Gastroesophageal sphincter (tissue), 3 donors: ENCODE measurements at regions not wholly inside any gene's neighbourhood (a gene's known extent, or its start where the extent isn't known, plus 50 kb on each side); places are given as distances from the start of the nearest gene placed in this dataset.
"Not testable (repeated sequence)": the region's sequence is repeated elsewhere in the genome, so short reads cannot be mapped to it uniquely, and the experiment has no call there.

Source experiments
- EP300 ChIP-seq: sonication (generic); formaldehyde crosslinking; IDR thresholded peaks from one replicate; pipeline ENCODE4 v1.6.1; 2017; ENCODE audit warnings: antibody characterized with exemption, mild to moderate bottlenecking
- POLR2A ChIP-seq, 2 donors: fragments of 450-650 bp; IDR thresholded peaks; one replicate each; pipeline ENCODE4 v1.6.1; 2017; ENCODE audit warnings: antibody characterized with exemption in 2 of 2, mild to moderate bottlenecking in 2 of 2, moderate library complexity in 1 of 2
- TF ChIP-seq, protein P1 (sequence below), 4 experiments: fragments of 200-600 bp in 2 of 4; fragments of 450-650 bp in 2 of 4; sonication (generic) in 1 of 4; IDR thresholded peaks; one replicate each; pipeline ENCODE4 v1.5.1; 2017 to 2019; ENCODE audit warnings: antibody characterized with exemption in 4 of 4, mild to moderate bottlenecking in 2 of 4, moderate library complexity in 2 of 4

DNA sequence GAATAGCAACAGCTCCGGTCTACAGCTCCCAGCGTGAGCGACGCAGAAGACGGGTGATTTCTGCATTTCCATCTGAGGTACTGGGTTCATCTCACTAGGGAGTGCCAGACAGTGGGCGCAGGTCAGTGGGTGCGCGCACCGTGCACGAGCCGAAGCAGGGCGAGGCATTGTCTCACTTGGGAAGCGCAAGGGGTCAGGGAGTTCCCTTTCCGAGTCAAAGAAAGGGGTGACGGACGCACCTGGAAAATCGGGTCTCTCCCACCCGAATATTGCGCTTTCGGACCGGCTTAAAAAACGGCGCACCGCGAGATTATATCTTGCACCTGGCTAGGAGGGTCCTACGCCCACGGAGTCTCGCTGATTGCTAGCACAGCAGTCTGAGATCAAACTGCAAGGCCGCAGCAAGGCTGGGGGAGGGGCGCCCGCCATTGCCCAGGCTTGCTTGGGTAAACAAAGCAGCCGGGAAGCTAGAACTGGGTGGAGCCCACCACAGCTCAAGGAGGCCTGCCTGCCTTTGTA, 442.3 kb upstream of the NFIA start:
- TF ChIP-seq POLR2A (IDR thresholded peaks at IDR 0.05); EP300: not testable (repeated sequence)
- TF ChIP-seq, protein P1, sequence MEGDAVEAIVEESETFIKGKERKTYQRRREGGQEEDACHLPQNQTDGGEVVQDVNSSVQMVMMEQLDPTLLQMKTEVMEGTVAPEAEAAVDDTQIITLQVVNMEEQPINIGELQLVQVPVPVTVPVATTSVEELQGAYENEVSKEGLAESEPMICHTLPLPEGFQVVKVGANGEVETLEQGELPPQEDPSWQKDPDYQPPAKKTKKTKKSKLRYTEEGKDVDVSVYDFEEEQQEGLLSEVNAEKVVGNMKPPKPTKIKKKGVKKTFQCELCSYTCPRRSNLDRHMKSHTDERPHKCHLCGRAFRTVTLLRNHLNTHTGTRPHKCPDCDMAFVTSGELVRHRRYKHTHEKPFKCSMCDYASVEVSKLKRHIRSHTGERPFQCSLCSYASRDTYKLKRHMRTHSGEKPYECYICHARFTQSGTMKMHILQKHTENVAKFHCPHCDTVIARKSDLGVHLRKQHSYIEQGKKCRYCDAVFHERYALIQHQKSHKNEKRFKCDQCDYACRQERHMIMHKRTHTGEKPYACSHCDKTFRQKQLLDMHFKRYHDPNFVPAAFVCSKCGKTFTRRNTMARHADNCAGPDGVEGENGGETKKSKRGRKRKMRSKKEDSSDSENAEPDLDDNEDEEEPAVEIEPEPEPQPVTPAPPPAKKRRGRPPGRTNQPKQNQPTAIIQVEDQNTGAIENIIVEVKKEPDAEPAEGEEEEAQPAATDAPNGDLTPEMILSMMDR (IDR thresholded peaks at IDR 0.05) = not testable (repeated sequence)
